ENCODE measurements at regions not wholly inside any gene's neighbourhood (a gene's known extent, or its start where the extent isn't known, plus 50 kb on each side); places are given as distances from the start of the nearest gene placed in this dataset.

GRCh38 chr4:34921391-34921790, 1322.9 kb downstream of the ARAP2 start:
- DNase-seq (ENCODE audit: low read depth), result no peak

DNA sequence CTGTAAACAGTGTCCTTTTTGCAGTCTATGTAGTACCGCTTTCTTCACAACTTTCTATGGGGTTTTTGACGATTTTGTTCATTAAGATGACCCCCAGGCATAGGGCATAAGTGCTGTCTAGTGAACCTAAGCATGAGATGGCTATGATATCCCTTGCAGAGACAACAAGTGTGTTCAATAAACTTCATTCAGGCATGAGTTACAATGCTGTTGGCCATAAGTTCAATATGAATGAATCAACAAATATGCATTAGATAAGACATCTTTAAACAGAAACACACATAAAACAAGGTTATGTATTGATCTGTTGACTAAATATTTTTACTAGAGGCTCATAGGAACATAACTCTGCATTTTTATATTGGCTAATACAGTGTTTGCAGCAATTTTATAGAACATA, 1322.0 kb downstream of the ARAP2 start:
- no peak for DNase-seq (ENCODE audit: low read depth)

- DNase-seq (ENCODE audit: low read depth), result no peak
Observed at GRCh38 chr4:34932591-34932990, 1311.7 kb downstream of the ARAP2 start.

- no peak for DNase-seq (ENCODE audit: low read depth)
Observed at GRCh38 chr4:34935739-34936138, 1308.6 kb downstream of the ARAP2 start.

DNA sequence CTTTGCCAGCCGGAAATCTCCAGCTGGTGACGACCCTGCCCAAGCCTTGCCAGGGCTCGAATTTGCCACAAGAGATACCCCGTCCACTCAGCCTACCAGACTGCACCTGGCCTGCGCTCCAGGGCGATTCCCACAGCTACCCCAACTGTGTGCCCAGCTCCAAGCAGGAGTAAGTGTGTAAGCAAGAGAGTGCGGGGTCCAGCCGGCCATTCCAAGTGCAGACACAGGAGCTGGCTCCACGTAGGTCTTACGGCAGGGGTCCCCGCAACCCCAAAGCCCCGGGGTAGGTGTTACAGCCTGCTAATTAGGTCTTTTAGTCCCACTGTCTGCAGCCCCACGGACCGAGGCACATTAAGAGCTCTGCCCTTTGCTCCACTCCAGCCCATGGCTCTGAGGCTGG, 1305.2 kb downstream of the ARAP2 start:
- no peak for DNase-seq (ENCODE audit: low read depth)

GRCh38 chr4:34943741-34944386, 1300.5 kb downstream of the ARAP2 start:
- DNase-seq (ENCODE audit: low read depth), result no peak

DNA sequence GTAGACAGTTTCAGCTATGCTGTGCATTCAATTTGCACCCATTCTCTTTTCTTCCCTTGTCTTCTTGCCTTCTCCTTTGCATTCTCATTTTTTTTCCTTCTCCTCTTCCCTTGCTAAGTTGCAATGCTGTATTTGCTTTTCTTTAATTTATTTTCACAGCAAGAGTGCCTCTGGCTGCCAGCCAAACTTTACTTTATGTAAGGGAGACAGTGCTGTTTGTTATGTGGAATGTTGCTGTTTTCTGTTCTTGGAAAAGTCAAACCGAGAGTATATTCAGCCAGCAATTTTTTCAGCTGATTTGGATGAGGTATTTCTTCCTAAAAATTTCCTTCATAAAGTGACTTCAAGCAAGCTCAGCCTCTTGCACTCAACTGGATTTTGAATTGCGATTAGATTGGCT, 1293.4 kb downstream of the ARAP2 start:
- no peak for DNase-seq (ENCODE audit: low read depth)

GRCh38 chr4:34953145-34953799, 1291.0 kb downstream of the ARAP2 start:
- peak; percentile 48 for DNase-seq (ENCODE audit: low read depth)

DNA sequence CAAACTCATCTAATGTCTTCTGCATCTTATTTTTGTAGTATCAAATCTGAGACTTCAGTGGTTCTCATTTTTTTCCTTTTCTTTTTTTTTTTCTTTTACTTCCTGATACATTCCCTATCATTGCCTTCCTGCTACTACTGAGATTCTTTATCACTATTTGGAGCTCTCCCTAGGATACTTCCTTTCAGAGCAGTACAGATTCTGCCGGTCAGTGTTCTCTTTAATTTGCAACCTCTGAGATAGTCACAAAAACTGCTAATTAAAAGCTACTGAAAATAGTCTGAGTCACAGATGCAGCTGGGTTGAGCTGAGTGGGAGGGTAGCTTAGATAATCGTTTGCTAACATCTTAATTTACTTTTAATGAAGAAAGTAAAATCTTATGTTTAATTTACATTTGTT, 1279.7 kb downstream of the ARAP2 start:
- no peak for DNase-seq (ENCODE audit: low read depth)

DNA sequence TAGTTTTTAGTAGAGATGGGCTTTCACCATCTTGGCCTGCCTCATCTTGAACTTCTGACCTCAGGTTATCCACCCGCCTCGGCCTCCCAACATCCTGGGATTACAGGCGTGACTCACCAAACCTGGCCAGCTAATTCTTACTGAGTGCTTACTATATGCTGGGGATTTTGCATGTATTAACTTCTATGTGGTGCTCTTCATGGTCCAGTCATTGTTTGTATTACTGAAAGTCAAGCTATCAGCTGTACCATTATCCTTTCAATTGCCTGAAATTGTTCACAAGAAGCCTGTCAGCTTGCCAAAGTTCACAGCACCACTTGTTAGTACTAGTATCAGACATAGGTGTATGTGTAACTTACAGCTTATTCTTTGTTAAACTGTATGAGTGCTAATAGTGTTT, 1272.1 kb downstream of the ARAP2 start:
- peak; percentile 62 for DNase-seq (ENCODE audit: low read depth)

GRCh38 chr4:34973650-34974312, 1270.5 kb downstream of the ARAP2 start:
- DNase-seq (ENCODE audit: low read depth), result no peak

DNA sequence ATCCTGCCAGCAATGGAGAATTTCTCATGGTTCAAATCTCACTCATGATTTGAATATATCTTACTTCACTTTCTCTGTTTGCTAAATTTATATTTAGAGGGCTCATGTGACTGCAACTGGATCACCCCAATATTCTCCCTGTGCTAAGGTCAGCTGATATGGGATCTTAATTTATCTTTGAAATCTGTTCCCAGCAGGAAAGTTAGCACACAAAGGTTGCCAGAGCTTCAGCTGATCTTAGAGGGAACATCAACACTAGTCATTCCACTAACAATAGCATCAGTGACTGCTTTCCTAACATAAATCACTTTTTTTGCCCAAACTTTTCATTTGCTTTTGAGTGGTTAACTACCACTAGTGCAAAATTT, 1270.0 kb downstream of the ARAP2 start:
- no peak for DNase-seq (ENCODE audit: low read depth)

DNA sequence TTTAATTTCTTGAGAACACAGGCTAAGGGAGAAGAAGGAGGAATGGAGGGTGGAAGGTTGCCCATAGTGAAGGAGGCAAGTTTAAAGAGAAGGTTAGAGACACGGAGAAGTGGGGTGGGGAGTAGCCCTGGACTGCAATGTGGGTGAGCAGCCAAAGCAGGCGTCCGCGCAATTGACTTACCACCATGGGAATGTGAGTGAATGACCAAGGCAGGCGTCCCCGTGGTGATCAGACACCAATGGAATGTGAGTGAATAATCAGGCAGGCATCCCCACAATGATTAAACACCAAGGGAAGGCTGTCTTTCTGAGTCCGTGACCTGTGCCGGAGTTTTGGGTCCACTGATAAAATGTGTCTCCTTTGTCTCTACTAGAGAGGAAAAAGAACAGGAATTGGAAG, 1223.1 kb downstream of the ARAP2 start:
- peak; percentile 86 for DNase-seq (ENCODE audit: low read depth)

DNA sequence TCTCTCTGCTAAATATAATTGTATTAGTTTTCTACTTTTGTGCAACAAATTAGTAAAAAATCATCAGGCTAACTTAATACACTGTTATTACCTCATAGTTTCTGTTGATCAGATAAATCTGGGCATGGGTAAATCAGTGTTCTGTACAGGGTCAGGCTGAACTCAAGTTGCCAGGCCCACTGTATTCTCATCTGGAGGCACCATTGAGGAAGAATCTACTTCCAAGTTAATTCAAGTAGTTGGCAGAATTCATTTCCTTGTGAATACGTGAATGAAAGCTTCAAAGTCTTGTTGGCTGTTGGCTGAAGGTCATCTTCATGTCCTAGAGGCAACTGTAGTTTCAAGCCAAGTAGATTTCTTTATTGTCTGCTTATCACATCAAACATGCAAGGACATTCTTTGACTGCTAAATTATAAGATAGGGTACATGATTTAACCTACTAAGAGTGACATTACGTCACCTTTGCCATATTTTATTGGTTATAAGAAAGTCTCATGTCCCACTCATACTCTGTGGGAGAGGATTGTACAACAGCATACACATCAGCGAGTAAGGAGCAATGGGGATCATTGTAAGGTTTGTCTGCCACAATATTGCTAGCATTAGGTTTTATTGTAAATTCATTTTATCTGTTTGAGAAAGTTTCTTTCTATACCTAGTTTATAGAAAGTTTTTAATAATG, 1219.0 kb downstream of the ARAP2 start:
- no peak for DNase-seq (ENCODE audit: low read depth)

DNA sequence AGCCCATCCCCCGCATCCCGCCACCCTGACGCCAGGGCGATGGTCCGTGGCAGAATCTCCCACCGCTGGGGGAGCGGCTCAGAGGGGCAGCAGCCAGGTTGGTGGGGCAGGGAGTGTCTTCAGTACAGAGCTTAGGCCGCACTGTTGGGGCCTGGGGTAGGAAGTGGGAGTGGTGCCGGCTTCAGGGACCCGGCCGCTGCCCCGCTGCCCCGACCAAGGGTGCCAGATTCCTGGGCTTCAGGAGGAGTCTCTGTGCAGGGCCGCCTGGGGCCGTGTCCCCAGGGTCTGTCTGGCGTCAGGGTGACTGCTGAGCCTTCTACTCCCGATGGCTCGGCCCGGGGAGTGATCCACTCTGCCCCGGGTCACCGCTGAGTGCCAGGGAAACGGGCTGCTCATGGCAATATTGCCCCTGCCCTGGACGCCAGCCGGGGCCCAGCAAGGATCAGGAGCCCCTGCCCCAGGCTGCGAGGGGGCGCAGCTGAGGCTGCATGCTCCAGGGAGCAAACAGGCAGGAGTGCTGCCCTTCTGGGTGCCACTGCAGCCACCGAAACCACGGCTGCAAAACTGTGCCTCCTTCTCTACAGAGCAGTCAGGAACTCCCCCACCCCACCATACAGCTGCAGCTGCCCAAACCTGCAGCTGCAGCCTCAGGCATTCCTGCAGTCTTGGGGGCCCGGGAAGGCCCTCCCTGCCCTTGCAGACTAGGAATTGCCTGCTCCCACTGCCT, 1206.1 kb downstream of the ARAP2 start:
- no peak for DNase-seq (ENCODE audit: low read depth)

GRCh38 chr4:35038845-35039244, 1205.5 kb downstream of the ARAP2 start:
- DNase-seq (ENCODE audit: low read depth), result no peak

DNA sequence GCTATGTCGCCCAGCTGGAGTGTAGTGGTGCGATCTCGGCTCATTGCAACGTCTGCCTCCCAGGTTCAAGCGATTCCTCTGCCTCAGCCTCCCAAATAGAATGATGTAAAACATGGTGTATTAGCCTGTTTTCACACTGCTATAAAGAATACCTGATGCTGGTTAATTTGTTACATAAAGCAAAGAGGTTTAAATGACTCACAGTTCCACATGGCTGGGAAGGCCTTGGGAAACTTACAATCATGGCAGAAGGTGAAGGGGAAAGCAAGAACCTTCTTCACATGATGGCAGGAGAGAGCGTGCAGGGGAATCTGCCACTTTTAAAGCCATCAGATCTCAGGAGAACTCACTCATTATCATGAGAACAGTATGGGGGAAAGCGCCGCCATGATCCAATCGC, 1191.8 kb downstream of the ARAP2 start:
- DNase-seq (ENCODE audit: low read depth), result no peak

GRCh38 chr4:35063031-35063570, 1181.2 kb downstream of the ARAP2 start:
- DNase-seq (ENCODE audit: low read depth), result no peak

- no peak for DNase-seq (ENCODE audit: low read depth)
Observed at GRCh38 chr4:35066406-35066805, 1177.9 kb downstream of the ARAP2 start.

- DNase-seq (ENCODE audit: low read depth), result no peak
Observed at GRCh38 chr4:35080799-35081198, 1163.5 kb downstream of the ARAP2 start.

- DNase-seq (ENCODE audit: low read depth), result no peak
Observed at GRCh38 chr4:35087218-35087617, 1157.1 kb downstream of the ARAP2 start.
